ENCODE measurements at regions not wholly inside any gene's neighbourhood (a gene's known extent, or its start where the extent isn't known, plus 50 kb on each side); places are given as distances from the start of the nearest gene placed in this dataset.

- TF ChIP-seq, protein P1, sequence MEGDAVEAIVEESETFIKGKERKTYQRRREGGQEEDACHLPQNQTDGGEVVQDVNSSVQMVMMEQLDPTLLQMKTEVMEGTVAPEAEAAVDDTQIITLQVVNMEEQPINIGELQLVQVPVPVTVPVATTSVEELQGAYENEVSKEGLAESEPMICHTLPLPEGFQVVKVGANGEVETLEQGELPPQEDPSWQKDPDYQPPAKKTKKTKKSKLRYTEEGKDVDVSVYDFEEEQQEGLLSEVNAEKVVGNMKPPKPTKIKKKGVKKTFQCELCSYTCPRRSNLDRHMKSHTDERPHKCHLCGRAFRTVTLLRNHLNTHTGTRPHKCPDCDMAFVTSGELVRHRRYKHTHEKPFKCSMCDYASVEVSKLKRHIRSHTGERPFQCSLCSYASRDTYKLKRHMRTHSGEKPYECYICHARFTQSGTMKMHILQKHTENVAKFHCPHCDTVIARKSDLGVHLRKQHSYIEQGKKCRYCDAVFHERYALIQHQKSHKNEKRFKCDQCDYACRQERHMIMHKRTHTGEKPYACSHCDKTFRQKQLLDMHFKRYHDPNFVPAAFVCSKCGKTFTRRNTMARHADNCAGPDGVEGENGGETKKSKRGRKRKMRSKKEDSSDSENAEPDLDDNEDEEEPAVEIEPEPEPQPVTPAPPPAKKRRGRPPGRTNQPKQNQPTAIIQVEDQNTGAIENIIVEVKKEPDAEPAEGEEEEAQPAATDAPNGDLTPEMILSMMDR (IDR thresholded peaks at IDR 0.05 in 8 of 11, conservative IDR thresholded peaks at IDR 0.05 in 3 of 11), result no peak
- TF ChIP-seq POLR2A (IDR thresholded peaks at IDR 0.05), result no peak
- no peak for TF ChIP-seq POLR2AphosphoS5 (IDR thresholded peaks at IDR 0.05)
These were observed 84.4 kb upstream of the XYLT1 start for GRCh38 chr16:17555176-17555575.
